ENCODE measurements at regions not wholly inside any gene's neighbourhood (a gene's known extent, or its start where the extent isn't known, plus 50 kb on each side); places are given as distances from the start of the nearest gene placed in this dataset.

DNA sequence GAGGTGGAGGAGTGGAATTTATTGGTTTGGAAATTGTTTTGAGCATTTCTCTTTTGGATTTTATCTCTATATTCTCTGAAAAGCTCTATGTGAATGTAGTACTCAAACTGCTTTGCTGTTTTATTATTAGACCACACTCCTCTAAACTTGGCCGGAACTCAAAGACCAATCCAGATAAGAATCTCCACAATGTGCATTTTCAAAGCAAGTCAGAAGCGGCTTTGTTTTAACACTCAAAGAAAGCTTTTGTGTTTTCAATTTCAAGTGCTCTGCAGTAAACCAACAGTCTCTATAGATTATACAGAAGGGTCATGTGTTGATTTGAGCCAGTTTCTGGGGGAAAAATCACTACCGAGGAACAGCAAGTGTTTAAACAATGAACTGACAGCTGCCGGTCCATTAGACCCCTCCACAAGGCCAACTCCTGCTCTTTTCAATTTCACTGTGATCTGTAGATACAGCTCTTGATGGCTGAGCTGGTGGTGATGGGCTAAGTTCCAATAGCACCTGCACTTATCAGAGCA is 79.4 kb downstream of the FTHL17 start:
- TF ChIP-seq GATA2 (IDR thresholded peaks at IDR 0.05; ENCODE audit: low read depth, low read length), result peak; percentile 83
- peak; percentile 83 for TF ChIP-seq GATA3 (IDR thresholded peaks at IDR 0.05; ENCODE audit: low read depth, low read length)

Measured in SH-SY5Y (cell line).